ENCODE measurements at regions not wholly inside any gene's neighbourhood (a gene's known extent, or its start where the extent isn't known, plus 50 kb on each side); places are given as distances from the start of the nearest gene placed in this dataset.

GRCh38 chr3:72247645-72248388, 462.9 kb upstream of the PROK2 start:
- Mint-ChIP-seq H3K36me3 (ENCODE audit: low read depth) (no peaks in the 10 kb centered on the region), H3K9me3 (no peaks in the 10 kb centered on the region), H3K27me3 (peaks cover 7% of the 10 kb centered on the region), H3K4me3 (no peak overlapping the region), H3K27ac (no peak overlapping the region), H3K4me1 (peaks cover 11% of the 10 kb centered on the region)
- ATAC-seq (ENCODE audit: low read depth), result no peak
- POLR2A ChIA-PET, result no interaction called here
- no peak for DNase-seq
- intact Hi-C loops (cut with micrococcal nuclease), result no loop called here
- CTCF ChIA-PET, result no interaction called here
- TF ChIP-seq, protein P1, sequence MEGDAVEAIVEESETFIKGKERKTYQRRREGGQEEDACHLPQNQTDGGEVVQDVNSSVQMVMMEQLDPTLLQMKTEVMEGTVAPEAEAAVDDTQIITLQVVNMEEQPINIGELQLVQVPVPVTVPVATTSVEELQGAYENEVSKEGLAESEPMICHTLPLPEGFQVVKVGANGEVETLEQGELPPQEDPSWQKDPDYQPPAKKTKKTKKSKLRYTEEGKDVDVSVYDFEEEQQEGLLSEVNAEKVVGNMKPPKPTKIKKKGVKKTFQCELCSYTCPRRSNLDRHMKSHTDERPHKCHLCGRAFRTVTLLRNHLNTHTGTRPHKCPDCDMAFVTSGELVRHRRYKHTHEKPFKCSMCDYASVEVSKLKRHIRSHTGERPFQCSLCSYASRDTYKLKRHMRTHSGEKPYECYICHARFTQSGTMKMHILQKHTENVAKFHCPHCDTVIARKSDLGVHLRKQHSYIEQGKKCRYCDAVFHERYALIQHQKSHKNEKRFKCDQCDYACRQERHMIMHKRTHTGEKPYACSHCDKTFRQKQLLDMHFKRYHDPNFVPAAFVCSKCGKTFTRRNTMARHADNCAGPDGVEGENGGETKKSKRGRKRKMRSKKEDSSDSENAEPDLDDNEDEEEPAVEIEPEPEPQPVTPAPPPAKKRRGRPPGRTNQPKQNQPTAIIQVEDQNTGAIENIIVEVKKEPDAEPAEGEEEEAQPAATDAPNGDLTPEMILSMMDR (IDR thresholded peaks at IDR 0.05), result no peak

GRCh38 chr3:72247126-72247525, 462.2 kb upstream of the PROK2 start:
- TF ChIP-seq, protein P1 (IDR thresholded peaks at IDR 0.05), result no peak
- Mint-ChIP-seq H3K27me3 (peaks cover 9% of the 10 kb centered on the region), H3K27ac (no peak overlapping the region), H3K36me3 (ENCODE audit: low read depth) (no peaks in the 10 kb centered on the region), H3K4me1 (peaks cover 11% of the 10 kb centered on the region), H3K4me3 (no peak overlapping the region), H3K9me3 (no peaks in the 10 kb centered on the region)
- CTCF ChIA-PET, result no interaction called here
- no peak for DNase-seq
- POLR2A ChIA-PET, result no interaction called here
- intact Hi-C loops (cut with micrococcal nuclease), result no loop called here
- ATAC-seq (ENCODE audit: low read depth), result peak; percentile 31

DNA sequence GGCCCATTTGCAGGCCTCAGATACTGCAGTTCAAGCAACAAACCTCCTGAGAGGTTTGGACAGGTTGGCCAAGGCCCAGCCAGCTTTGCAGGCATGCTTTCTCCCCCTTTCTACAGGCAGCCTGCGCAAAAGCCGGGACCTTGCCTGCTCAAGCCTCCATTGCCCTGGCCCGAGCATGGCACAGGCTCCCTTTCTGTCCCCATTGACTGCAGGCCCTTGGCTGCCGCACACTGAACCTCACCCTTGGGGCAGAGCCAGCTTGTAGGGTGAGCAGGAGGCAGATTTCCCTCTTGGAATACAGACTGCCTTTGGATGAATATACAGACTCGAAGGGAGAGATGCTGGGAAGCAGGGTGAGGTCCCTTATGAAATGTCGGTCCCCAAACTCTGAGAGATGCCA, 461.7 kb upstream of the PROK2 start:
- intact Hi-C loops (cut with micrococcal nuclease), result no loop called here
- H3K9me3 Mint-ChIP-seq, result no peaks in the 10 kb centered on the region
- no peaks in the 10 kb centered on the region for H3K36me3 Mint-ChIP-seq (ENCODE audit: low read depth)
- DNase-seq (no peak), ATAC-seq (ENCODE audit: low read depth) (no peak)
- ChIA-PET POLR2A (no interaction called here), CTCF (no interaction called here)
- no peak overlapping the region for H3K4me3 Mint-ChIP-seq
- H3K27me3 Mint-ChIP-seq, result peaks cover 9% of the 10 kb centered on the region
- peaks cover 11% of the 10 kb centered on the region for H3K4me1 Mint-ChIP-seq
- peak overlapping the region; percentile 19 for H3K27ac Mint-ChIP-seq
- TF ChIP-seq, protein P1 (IDR thresholded peaks at IDR 0.05), result no peak

DNA sequence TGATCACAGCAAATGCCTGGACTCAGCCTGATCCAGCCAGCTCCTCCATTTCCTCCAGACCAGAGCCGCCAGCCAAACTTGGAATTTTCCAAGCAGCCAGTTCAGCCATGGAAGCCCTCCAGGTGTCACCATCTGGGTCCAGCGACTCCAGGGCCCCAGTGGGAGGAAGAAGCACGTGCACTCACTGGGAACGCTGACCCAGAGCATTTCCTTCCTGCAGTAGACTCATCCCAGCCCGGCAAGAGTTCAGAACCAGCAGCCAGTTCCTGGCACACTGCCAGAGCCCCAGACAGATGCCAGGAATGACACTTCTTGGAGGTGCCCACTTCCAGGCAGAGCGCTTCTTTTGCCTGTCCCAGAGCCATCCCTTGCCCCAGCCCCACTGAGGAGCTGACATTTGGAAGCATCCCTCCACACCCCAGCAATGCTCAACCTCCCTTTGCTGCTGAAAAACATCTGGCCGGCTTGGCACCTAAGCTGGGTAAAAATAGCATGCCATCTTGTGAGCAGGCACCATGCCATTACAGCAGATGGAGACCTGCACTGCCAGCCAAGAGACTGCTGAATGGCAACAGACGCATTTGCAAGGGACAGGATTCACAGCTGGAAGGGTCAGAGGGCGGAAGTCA, 460.3 kb upstream of the PROK2 start:
- DNase-seq (no peak), ATAC-seq (ENCODE audit: low read depth) (no peak)
- Mint-ChIP-seq H3K27me3 (peaks cover 9% of the 10 kb centered on the region), H3K36me3 (ENCODE audit: low read depth) (no peaks in the 10 kb centered on the region), H3K27ac (no peak overlapping the region), H3K4me1 (peaks cover 15% of the 10 kb centered on the region), H3K9me3 (no peaks in the 10 kb centered on the region), H3K4me3 (no peak overlapping the region)
- TF ChIP-seq, protein P1 (IDR thresholded peaks at IDR 0.05), result no peak
- intact Hi-C loops (cut with micrococcal nuclease), result no loop called here
- ChIA-PET POLR2A (no interaction called here), CTCF (no interaction called here)

DNA sequence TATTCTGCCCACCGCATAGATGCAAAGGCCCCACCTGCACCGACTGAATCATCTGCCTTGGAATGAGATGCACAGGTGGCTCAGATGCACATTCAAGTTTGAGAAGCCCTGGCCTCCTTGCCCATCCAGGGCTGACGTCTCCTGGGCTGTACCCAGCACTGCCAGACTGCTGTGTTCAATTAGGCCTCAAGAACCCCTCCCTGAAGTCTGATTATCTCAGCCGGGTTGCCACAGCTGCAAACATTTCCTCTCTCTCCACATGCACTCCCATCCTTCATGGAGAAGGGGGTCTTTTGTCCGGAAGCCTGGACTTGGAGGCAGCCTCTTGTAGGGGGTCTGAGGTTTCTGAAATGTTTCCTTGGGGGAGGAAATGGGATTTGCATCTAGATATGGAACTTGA, 459.4 kb upstream of the PROK2 start:
- CTCF ChIA-PET, result no interaction called here
- POLR2A ChIA-PET, result no interaction called here
- Mint-ChIP-seq H3K27ac (no peak overlapping the region), H3K27me3 (peaks cover 9% of the 10 kb centered on the region), H3K4me3 (no peak overlapping the region), H3K9me3 (no peaks in the 10 kb centered on the region), H3K4me1 (peaks cover 15% of the 10 kb centered on the region), H3K36me3 (ENCODE audit: low read depth) (no peaks in the 10 kb centered on the region)
- no peak for DNase-seq
- intact Hi-C loops (cut with micrococcal nuclease), result no loop called here
- TF ChIP-seq, protein P1 (IDR thresholded peaks at IDR 0.05), result no peak
- no peak for ATAC-seq (ENCODE audit: low read depth)
